GM19035 (cell line): ENCODE measurements at regions not wholly inside any gene's neighbourhood (a gene's known extent, or its start where the extent isn't known, plus 50 kb on each side); places are given as distances from the start of the nearest gene placed in this dataset.

ENCODE experiments used
- ATAC-seq: cut with Tn5 transposase; IDR thresholded peaks from one replicate; pipeline ENCODE4 v1.9.1; 2021; ENCODE audit not compliant: unreplicated experiment

DNA sequence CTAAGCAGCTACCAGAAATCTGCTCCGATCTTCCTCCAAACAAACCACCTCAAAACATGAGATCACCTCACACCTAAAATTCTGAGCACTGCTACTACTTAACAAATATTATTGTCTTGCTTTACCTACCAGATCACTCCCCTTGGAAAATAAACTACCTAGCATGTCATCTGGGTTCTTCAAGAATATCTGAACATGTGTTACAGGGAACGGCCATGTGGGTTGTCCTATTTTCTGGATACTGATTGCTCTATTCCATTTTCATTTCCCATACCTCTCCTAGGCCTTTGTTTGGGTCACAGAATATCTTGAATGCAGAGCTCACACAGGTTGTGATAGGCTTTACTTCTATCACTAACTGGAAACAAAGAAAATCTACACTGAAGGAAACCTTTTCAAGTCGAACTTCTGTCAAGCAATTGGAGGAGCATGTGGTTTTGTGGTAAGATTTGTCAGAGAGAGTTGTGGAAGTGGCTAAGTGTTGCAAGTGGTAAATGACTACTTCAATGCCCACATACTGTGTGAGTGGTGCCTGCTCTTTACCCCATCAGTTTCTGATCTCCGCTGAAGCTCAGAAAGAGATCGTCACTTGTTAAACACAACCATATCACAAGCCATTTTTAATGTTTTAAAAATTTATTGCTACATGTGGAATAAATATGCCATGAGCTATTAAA lies 739.1 kb upstream of the ZEB2 start:
- no peak for ATAC-seq

DNA sequence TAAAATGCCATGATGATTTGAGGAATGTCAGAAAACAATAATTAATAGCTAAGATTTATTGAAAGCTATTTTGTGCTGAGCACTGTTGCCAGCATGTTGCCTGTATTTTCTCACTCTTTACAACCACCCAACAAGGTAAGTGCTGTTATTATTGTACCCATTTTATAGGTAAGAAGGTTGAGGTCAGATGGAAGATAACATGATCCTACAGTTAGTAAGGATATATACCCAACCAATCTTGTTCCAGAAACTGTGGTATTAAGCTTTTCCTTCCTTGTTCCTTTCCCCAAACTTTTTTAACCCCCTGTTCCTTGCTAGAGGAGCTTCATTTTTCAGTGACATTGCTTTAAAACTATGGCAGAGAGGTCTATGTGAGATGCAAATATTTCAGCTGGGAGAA lies 738.0 kb upstream of the ZEB2 start:
- no peak for ATAC-seq

DNA sequence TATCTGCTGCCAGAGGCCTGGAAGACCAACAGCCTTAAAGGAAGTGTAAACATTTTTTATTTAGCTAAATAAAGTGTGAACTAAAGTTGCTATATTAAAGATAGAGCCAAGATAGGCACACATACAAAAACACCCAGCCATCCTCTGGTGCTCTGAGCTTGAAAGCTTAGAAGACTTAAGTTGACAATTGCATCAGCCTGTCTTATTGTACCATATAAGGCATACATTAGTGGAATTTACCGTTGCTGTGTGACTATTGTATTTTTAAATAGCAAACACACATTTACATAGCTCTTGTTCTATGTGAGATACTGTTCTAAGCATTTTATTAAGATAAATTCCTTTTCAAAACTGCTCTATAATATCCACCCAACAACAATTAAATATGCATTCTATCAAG lies 736.6 kb upstream of the ZEB2 start:
- ATAC-seq: no peak

DNA sequence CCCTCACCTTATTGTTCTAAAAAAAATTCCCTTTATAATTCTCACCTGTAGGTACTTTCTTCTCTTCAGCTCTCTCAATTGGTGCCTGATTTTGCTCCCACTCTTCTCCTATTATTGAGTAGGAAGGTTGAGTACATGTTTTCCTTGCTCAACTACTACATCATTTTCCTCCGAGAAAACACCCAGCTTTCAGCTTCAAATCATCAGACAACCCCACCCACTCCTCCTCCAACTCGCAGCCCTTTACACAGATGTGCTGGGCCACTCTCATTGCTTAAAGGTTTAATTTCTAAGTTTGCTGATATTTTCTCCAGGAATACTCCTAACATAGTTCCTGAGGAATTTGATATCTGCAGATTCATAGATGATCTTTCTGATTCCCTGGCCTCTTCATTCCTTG lies 734.4 kb upstream of the ZEB2 start:
- no peak for ATAC-seq

DNA sequence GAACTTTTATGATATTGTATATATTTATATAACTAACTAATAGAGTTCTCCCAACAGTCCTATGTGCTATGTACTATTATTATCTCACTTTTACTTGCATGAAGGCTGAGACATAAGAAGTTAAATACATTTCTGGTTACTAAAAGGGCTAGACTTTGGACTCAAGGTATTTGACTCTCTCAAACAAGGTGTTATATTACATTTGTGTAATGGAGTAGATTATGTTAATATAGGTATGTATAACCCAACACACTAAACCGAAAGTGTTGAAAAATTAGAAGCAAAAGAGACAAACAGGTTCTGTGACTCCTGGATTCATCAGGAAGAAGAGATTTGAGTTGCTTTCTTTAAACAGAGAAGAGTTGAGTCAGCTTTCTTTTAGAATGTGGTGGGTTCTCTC lies 733.6 kb upstream of the ZEB2 start:
- ATAC-seq: no peak

DNA sequence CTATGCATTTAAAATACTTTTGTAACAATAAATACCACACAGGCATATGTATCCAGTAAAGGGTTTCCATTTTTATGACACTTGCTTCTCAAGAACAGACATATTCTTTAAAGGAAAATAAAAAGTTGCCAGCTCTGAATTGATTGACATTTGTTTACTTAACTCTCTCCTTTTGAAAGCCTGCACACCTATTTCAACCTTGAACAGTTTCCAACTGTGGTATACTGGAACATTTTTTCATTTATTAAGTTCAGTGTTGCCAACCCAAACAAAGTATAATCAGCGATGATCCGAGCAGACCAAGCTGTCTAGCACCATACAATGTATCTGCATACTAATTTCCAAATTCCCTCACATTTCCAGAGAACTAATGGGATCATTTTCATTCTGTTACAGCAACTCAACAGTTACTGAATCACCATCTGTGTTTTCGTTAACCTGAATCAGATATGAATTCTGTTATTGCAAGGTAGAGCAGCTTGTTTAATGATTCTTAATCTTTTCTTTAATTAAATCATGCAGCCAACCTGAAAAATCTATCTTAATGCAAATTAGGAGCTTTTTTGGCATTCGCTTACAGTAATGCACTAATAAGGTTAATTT lies 725.5 kb upstream of the ZEB2 start:
- no peak for ATAC-seq

DNA sequence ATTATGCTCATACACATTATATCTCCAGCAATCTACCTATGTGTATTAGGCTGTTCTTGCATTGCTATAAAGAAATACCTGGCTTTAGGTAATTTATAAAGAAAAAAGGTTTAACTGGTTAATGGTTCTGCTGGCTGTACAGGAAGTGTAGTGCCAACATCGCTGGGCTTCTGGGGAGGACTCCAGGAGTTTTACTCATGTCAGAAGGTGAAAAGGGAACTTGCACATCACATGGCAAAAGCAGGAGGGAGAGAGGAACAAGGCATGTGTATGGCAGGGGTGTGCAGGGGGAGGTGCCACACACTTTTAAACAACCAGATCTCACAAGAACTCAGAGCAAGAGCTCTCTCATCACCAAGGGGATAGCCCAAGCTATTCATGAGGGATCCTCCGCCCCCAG lies 715.4 kb upstream of the ZEB2 start:
- ATAC-seq: no peak

DNA sequence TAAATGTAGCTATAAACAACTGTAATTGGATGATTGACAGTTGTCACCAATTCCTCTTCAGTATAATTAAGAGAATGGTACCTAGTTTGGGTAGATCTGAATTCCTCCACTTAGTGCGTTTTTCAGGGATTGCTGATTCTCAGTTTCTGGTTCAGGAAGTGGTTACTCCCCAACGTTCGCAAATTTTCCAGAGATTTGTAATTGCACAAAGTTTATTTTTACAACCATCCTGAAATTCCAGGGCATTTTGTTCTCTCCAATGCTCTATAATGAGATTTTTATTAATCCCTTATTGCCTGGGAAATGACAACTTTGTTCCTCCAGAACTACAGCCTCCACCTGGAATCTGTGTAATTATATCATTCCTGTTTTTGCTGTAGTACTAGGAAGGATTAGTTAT lies 710.6 kb upstream of the ZEB2 start:
- ATAC-seq: no peak

DNA sequence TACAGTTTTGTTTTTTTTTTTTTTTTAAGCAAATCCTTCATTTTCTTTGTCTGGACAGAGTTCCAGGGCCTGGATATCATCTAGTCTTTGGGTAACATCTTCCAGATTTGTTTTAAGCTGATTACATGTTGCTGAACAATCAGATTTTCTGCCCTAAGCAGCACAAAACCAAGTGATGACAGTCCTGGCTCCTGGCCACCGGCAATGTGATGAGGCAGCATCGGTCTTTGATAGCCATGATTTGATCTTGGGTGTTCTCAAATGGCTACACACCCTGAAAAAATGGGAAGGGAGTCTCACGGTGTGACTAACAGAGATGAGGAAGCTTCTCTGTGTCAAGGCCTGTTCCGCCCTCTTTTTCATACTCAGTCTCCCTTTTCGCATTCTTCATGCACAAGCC lies 708.6 kb upstream of the ZEB2 start:
- no peak for ATAC-seq

DNA sequence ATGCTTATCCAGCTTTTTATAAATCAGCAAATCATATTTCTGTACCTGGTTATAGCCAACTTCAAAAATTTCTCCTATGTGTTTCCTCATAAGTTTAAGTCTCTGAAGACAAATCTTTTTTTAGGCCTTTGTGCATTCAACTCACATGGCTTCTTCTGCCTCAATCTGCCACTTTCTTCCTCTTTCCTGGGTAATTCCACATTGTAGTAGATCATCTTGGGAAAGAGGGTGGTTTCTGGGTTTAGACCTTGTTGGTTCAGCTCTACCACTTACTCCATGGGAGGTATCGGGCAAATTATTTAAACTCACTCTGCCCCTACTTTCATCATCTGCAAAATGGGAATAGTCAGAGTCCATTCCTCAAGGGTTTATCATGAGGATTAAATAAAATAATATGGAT lies 707.0 kb upstream of the ZEB2 start:
- ATAC-seq: no peak

DNA sequence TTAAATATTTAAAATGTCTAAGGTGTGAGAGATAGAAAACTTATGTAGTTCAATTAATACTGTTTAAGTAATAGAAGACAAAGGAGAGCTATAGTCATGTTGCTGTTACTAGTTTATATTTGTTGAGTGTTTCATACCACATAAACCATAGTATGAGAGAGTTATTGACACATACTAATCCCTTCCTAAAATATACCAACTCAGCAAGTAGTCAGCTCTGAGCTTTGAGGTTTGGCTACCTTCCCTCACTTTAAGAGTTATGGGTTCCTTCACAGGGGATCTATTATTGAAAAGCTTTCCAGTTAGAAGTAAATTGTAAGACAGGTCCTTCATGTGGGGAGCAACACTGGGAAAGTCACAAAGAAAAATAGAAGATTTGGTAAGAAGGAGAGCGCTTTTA lies 701.6 kb upstream of the ZEB2 start:
- ATAC-seq: no peak

DNA sequence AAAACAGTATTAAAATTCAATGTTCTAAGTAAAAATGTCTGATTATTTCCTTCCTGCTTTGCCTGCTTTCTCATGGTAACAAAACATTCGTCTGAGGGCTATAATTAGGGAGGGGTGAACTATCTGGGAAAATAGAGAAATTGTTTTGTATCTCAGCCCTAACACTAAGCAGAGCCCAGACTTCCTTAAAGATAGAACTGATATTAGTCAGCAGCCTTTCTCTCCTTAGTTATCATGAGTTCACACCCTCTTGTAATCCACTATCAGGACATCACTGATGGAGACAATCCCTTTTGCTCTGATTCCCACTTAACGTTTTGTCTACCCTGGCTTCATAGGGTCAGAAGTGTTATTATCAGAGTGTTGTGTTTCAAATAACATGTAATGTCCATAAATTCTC lies 701.1 kb upstream of the ZEB2 start:
- no peak for ATAC-seq

DNA sequence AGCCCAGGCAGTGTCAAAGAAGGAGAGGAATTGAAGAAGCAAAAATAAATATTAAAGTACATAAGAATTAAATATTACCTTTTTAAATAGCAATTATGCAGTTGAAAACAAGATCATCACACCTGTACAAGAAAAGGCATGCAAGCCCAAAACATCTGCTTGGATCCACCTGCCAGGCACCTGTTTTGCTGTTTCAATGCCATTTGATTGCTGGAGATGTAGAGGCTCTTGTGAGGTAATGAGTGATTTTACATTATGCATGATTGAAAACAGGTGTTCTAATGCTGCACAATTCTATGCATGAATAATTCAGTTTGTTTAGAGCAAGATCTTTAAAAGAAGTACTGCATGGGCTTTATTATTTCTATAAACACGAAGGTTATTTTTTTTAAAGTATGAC lies 700.6 kb upstream of the ZEB2 start:
- ATAC-seq: no peak

DNA sequence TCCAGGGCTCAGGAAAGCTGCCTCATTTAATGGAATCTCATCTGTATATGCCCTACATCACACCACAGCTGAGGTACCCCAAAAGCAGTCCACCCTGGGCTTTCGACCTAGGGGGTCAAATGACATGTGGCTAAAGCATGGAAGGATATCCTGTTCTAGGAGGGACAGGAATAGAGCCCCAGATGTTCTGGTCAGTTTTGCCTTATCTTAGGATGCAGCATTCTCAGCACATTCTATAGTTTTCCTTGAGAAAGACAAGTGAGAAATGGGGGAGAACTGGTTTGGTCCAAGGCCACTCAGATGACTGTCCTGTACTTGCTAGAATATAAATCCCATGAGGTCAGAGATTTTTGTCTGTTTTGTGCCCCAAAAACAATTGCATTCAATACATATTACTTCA lies 688.0 kb upstream of the ZEB2 start:
- ATAC-seq: no peak

DNA sequence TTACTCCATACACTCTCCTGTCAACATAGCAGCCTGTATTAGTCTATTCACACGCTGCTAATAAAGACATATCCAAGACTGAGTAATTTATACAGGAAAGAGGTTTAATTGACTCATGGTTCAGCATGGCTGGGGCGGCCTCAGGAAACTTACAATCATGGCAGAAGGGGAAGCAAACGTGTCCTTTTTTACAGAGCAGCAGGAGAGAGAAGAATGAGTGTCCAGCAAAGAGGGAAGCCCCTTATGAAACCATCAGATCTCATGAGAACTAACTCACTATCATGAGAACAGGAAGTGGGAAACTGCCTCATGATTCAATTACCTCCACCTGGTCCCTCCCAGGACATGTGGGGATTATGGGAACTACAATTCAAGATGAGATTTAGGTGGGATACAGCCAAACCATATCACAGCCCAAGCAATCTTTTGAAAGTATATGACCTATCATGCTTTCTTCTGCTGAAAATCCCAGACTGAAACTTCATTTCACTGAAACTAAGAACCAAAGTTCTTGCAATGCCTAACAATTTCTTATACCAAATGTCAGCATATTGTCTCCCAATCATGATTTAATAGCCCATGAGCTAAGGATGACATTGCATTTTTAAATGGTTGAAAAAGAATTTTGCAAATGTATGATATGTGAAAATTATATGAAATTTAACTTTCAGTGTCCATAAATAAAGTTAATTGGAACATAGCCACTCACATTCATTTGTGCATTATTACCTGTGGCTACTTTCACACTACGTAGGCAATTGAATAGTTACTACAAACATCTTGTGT lies 686.8 kb upstream of the ZEB2 start:
- ATAC-seq: no peak

DNA sequence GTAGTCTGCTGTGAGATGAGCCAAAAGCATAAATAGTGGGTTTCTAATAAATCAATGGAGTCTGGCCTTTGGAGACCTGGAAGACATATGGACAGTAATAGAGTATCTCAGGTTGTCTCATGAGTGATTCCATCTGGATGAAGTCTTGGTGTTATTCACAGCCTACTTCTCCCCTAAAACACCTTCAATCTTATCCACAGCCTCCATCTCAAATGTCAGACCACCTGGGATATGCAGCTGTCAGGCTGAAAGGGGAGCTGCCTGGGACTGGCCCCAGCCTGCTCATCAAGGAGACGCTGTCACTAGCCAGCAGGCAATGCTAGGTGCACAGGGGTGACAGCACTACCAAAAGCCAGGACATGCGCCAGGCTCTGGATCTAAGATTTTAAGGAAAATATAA lies 684.0 kb upstream of the ZEB2 start:
- no peak for ATAC-seq

DNA sequence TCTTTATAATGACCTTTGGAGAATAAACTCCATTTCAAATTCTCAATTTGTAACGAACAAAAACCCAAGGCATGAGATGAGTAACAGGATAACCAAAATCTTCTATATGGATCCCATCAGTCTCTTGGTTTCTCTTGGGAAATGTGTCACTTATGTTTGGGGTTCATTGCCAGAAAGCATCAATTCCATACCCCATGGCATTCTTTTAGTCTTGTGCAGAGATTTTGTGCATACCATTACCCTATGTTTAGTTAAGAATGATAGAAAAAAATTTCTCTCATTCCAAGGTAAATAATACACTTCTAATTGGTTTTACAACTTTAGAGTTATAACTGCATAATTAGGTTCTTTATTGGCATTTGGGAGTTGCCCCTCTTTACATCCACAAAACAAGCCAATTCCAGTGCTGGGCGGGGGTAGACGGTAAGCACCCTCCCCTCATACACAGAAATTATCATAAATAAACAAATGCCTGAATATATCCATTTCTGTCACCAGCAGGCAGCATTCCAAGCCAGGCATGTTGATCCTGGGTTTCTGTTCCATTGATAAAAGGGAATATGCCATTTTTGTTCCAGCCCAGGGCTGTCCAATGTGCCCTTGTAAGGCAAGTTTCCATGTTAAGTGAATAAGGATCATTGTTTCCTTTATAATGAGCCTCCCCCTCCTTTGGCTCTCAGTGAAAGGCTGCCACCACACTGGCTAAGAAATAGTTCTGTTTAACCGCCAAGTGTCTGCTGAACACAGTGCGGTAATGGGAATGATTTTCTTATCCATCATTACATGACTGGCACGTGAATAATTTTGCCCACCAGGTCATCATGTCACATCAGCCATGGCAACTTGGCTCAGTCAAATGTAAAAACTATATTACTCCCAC lies 680.1 kb upstream of the ZEB2 start:
- ATAC-seq: no peak

DNA sequence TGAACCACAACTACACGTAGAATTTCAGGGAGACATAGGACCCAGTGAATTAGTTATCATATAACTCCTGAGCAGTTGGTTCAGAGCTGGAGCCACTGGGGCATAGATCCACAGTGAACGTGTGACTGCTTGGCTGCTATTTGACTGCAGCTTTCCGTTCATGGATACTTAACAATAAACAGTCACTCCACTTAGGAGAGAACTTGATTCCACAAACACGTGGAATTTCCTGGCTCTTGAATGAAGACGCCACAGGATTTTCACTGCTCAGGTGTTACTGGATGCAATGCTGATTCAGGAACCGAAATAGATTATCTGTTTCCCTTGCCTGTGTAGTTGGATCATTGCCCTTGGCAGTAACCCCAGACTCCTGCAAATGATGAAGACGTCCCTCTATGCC lies 679.1 kb upstream of the ZEB2 start:
- ATAC-seq: no peak

DNA sequence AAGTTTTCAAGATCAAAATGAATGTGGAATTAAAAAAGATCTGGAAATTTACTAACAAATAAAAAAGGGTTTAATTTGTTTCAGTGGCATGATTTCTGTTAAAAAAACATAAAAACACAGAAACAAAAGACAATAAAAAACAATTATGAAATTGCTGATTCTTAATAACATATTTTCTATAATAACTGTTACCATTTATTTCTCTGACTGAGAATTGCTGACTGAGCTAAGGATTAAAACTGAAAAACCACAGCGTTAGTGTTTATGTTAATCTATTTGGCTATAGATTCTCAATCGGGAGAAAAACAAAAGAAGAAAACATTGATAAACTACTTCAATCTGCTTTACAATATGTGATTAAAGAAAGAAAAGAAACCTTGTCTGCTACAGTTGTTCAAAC lies 678.6 kb upstream of the ZEB2 start:
- no peak for ATAC-seq

DNA sequence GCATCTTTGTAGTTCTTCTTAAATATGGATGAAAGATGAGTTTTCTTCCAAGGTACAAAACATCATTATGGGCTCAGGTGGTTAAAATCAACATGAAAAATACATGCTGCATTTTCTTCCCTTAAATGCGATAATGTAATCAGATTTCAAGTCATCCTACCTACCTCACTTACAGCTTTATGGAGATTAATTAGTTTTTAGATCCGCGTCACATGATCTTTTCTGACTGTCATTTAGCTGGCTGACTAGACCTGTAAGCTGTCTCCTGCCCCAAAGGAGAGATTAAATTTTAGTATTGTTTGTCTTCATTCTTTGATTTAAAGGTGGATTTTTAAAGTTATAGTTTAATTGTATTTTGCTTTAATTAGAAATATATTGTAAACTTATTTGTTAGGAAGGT lies 678.0 kb upstream of the ZEB2 start:
- ATAC-seq: no peak

DNA sequence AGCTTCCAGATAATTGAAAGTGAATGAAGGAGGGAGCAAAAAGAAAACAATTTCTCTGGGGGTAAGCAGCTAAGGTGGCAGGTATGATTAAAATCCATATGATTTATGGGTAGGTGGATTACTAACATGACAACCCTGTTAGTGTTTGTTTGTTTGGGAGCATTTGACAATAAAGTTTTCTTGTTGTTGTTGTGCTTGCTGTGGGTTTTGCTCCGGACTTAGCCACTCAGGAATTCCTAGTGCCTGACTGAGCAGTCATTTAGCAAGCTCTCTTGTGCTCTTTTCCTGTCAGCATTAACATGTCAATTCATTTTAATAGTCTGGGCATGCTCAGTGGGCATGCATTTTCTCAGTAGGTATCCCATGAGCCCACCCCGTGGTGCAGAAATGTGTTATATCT lies 674.8 kb upstream of the ZEB2 start:
- ATAC-seq: no peak
